ENCODE measurements at regions not wholly inside any gene's neighbourhood (a gene's known extent, or its start where the extent isn't known, plus 50 kb on each side); places are given as distances from the start of the nearest gene placed in this dataset.

GRCh38 chr11:122279194-122279593, 163.2 kb upstream of the BLID start:
- TF ChIP-seq CTCF (IDR thresholded peaks at IDR 0.05) = no peak
- no peak for TF ChIP-seq POLR2A (IDR thresholded peaks at IDR 0.05)
